Putamen (tissue), 1 donor: ENCODE measurements at regions not wholly inside any gene's neighbourhood (a gene's known extent, or its start where the extent isn't known, plus 50 kb on each side); places are given as distances from the start of the nearest gene placed in this dataset.
A peak's percentile ranks its signal among the peaks of the same experiment; 100 is the strongest.

Experiments
- DNase-seq: peaks from one replicate; pipeline ENCODE4 v3.0.0-alpha.2; 2016; ENCODE audit warnings: low spot score

GRCh38 chr6:170178561-170179477, 112.1 kb downstream of the DLL1 start:
- DNase-seq = no peak

- DNase-seq = no peak
Measured at GRCh38 chr6:170177772-170178560, 112.9 kb downstream of the DLL1 start.

- no peak for DNase-seq
Measured at GRCh38 chr6:170176898-170177771, 113.7 kb downstream of the DLL1 start.

- no peak for DNase-seq
Measured at GRCh38 chr6:170176136-170176897, 114.6 kb downstream of the DLL1 start.

GRCh38 chr6:170175644-170176135, 115.2 kb downstream of the DLL1 start:
- DNase-seq = no peak

GRCh38 chr6:170174771-170175643, 115.9 kb downstream of the DLL1 start:
- DNase-seq = no peak

GRCh38 chr6:170174124-170174770, 116.6 kb downstream of the DLL1 start:
- peak; percentile 36 for DNase-seq

- DNase-seq = no peak
Measured at GRCh38 chr6:170173335-170173881, 117.5 kb downstream of the DLL1 start.

GRCh38 chr6:170172825-170173256, 118.0 kb downstream of the DLL1 start:
- no peak for DNase-seq

GRCh38 chr6:170172392-170172791, 118.5 kb downstream of the DLL1 start:
- no peak for DNase-seq

- DNase-seq = no peak
Measured at GRCh38 chr6:170167657-170168159, 123.2 kb downstream of the DLL1 start.

GRCh38 chr6:170166511-170167122, 124.3 kb downstream of the DLL1 start:
- DNase-seq = no peak

GRCh38 chr6:170165471-170166117, 125.3 kb downstream of the DLL1 start:
- DNase-seq = no peak

GRCh38 chr6:170165085-170165470, 125.8 kb downstream of the DLL1 start:
- no peak for DNase-seq

GRCh38 chr6:170164271-170164900, 126.5 kb downstream of the DLL1 start:
- DNase-seq = no peak

GRCh38 chr6:170163405-170164170, 127.3 kb downstream of the DLL1 start:
- no peak for DNase-seq
